ENCODE measurements at regions not wholly inside any gene's neighbourhood (a gene's known extent, or its start where the extent isn't known, plus 50 kb on each side); places are given as distances from the start of the nearest gene placed in this dataset.

DNA sequence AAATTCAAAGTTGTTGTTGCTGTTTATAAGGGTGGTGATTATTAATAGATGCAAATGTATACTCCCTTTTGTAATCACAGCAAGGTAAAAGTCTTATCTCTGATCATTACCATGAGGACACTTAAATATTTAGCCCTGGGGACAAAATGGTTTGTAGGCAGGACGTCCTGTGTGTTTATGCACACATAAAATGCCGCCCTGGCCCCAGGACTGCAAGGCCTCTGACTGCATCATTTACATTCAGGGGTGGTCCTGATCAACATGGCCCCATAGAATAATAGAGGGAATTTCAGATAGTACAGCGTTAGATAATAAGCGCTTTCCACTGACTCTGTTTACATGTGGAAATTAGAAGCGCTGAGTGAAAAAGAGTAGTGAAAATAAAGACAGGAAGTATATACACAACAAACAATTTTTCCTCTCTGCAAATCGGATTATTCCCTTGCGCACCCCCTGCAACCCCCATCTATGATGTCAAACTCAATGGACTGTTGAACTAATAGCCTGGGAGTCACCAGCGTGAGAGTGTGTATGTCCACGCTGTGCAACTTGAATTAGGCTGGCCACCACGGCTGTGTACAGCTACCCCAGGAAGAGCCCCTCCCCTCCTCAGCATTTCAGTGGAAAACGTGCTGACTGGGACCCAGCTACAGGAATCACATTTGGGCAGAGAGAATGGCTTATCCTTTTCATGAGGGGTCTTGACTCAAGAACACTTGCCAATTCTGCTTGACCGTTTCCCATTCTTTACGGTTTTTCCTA lies 291.5 kb downstream of the SOX11 start:
- H4K20me1 ChIP-seq (ENCODE audit: control insufficient read depth, extremely low read depth, insufficient read depth, low read length): no peaks in the 10 kb centered on the region
- H3K9me3 ChIP-seq (ENCODE audit: control insufficient read depth, low read depth, low read length): peaks cover 9% of the 10 kb centered on the region
- no peak overlapping the region for H3K4me2 ChIP-seq (ENCODE audit: control insufficient read depth, extremely low read depth, insufficient read depth, low read depth, low read length)
- H3K9ac ChIP-seq (ENCODE audit: control insufficient read depth, extremely low read depth, insufficient read depth, low read length): no peak overlapping the region
- dilution Hi-C loops (cut with MboI; ENCODE audit: extremely low pct_ligation_motif_present, low sequenced_read_pairs): no loop called here
- no peak overlapping the region for H3K4me3 ChIP-seq (ENCODE audit: control insufficient read depth in 2 of 3, extremely low read depth in 1 of 3, insufficient read depth in 2 of 3, low read depth in 1 of 3, low read length in 3 of 3)
- H3K79me2 ChIP-seq (ENCODE audit: control insufficient read depth, insufficient read depth, low read length): no peaks in the 10 kb centered on the region
- DNase-seq (ENCODE audit: low read depth, low spot score) (no peak), FAIRE-seq (no peak)
- H3K27ac ChIP-seq (ENCODE audit: control insufficient read depth, insufficient read depth, low read length): no peak overlapping the region
- H2AFZ ChIP-seq (ENCODE audit: control insufficient read depth, low read length): no peak overlapping the region
- TF ChIP-seq EZH2 (IDR thresholded peaks at IDR 0.05; ENCODE audit: low read length): no peak
- TF ChIP-seq, protein P1, sequence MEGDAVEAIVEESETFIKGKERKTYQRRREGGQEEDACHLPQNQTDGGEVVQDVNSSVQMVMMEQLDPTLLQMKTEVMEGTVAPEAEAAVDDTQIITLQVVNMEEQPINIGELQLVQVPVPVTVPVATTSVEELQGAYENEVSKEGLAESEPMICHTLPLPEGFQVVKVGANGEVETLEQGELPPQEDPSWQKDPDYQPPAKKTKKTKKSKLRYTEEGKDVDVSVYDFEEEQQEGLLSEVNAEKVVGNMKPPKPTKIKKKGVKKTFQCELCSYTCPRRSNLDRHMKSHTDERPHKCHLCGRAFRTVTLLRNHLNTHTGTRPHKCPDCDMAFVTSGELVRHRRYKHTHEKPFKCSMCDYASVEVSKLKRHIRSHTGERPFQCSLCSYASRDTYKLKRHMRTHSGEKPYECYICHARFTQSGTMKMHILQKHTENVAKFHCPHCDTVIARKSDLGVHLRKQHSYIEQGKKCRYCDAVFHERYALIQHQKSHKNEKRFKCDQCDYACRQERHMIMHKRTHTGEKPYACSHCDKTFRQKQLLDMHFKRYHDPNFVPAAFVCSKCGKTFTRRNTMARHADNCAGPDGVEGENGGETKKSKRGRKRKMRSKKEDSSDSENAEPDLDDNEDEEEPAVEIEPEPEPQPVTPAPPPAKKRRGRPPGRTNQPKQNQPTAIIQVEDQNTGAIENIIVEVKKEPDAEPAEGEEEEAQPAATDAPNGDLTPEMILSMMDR (optimal IDR thresholded peaks at IDR 0.05 in 1 of 3, IDR thresholded peaks at IDR 0.05 in 1 of 3, conservative IDR thresholded peaks at IDR 0.05 in 1 of 3; ENCODE audit: extremely low read depth in 1 of 3, insufficient read depth in 2 of 3, low read length in 3 of 3): no peak
- H3K9me1 ChIP-seq (ENCODE audit: control insufficient read depth, extremely low read depth, insufficient read depth, low read length): no peaks in the 10 kb centered on the region
- H3K36me3 ChIP-seq (ENCODE audit: control insufficient read depth in 2 of 2, extremely low read depth in 1 of 2, insufficient read depth in 2 of 2, low read length in 2 of 2): no peaks in the 10 kb centered on the region
- H3K4me1 ChIP-seq (ENCODE audit: control insufficient read depth, extremely low read depth, insufficient read depth, low read length): no peaks in the 10 kb centered on the region
- H3K27me3 ChIP-seq (ENCODE audit: control insufficient read depth, extremely low read depth, insufficient read depth, low read length): no peaks in the 10 kb centered on the region

DNA sequence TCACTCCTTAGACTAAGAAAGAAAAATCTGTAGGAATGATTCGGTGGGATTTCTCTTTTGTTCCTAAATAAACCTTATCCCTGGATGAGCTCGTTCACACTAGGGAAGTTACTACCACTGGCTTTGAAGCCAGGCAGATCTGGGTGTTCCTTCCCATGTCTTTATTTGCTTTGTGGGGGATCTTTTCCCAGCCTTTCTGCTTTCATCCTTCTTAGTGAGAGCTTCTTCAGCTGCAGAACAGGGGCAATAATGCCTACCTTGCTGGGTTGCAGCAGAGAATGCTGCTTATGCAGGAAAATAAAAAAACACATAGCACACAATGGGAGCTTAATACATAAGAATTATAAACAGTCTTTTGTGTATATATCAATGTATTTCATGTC lies 292.1 kb downstream of the SOX11 start:
- dilution Hi-C loops (cut with MboI; ENCODE audit: extremely low pct_ligation_motif_present, low sequenced_read_pairs): no loop called here
- H3K4me1 ChIP-seq (ENCODE audit: control insufficient read depth, extremely low read depth, insufficient read depth, low read length): no peaks in the 10 kb centered on the region
- TF ChIP-seq, protein P1 (optimal IDR thresholded peaks at IDR 0.05 in 1 of 3, IDR thresholded peaks at IDR 0.05 in 1 of 3, conservative IDR thresholded peaks at IDR 0.05 in 1 of 3; ENCODE audit: extremely low read depth in 1 of 3, insufficient read depth in 2 of 3, low read length in 3 of 3): no peak
- no peak for TF ChIP-seq EZH2 (IDR thresholded peaks at IDR 0.05; ENCODE audit: low read length)

More for the DNA sequence above, 292.1 kb downstream of the SOX11 start:
- no peak overlapping the region for H2AFZ ChIP-seq (ENCODE audit: control insufficient read depth, low read length)
- no peaks in the 10 kb centered on the region for H3K9me1 ChIP-seq (ENCODE audit: control insufficient read depth, extremely low read depth, insufficient read depth, low read length)
- no peak overlapping the region for H3K9ac ChIP-seq (ENCODE audit: control insufficient read depth, extremely low read depth, insufficient read depth, low read length)
- H3K27me3 ChIP-seq (ENCODE audit: control insufficient read depth, extremely low read depth, insufficient read depth, low read length): no peaks in the 10 kb centered on the region
- no peaks in the 10 kb centered on the region for H3K79me2 ChIP-seq (ENCODE audit: control insufficient read depth, insufficient read depth, low read length)
- DNase-seq (ENCODE audit: low read depth, low spot score) (no peak), FAIRE-seq (no peak)
- H3K4me3 ChIP-seq (ENCODE audit: control insufficient read depth in 2 of 3, extremely low read depth in 1 of 3, insufficient read depth in 2 of 3, low read depth in 1 of 3, low read length in 3 of 3): no peak overlapping the region
- H3K4me2 ChIP-seq (ENCODE audit: control insufficient read depth, extremely low read depth, insufficient read depth, low read depth, low read length): no peak overlapping the region
- H3K36me3 ChIP-seq (ENCODE audit: control insufficient read depth in 2 of 2, extremely low read depth in 1 of 2, insufficient read depth in 2 of 2, low read length in 2 of 2): no peaks in the 10 kb centered on the region
- no peak overlapping the region for H3K27ac ChIP-seq (ENCODE audit: control insufficient read depth, insufficient read depth, low read length)
- H4K20me1 ChIP-seq (ENCODE audit: control insufficient read depth, extremely low read depth, insufficient read depth, low read length): no peaks in the 10 kb centered on the region
- peaks cover 9% of the 10 kb centered on the region for H3K9me3 ChIP-seq (ENCODE audit: control insufficient read depth, low read depth, low read length)
